IMR-90 (cell line): ENCODE measurements at regions not wholly inside any gene's neighbourhood (a gene's known extent, or its start where the extent isn't known, plus 50 kb on each side); places are given as distances from the start of the nearest gene placed in this dataset.

Experiments used
- ATAC-seq: fragments of 200-7000 bp; cut with Tn5 transposase; 2 replicates; pipeline ENCODE4 v1.9.1; 2020; ENCODE audit warnings: low read depth, mild to moderate bottlenecking, moderate library complexity
- BruUV-seq: library from RNA; stranded (reverse); fragments of 400-500 nt; replicated peaks from 2 replicates; lab custom pipeline; 2021; lab: Mats Ljungman, UMichigan
- CTCF ChIA-PET: fragments of 300-600 bp; formaldehyde crosslinking; extraction: SDS; loops from one replicate; lab custom pipeline; 2021; ENCODE audit warnings: antibody characterized with exemption; lab: Yijun Ruan, JAX
- POLR2A ChIA-PET: fragments of 300-600 bp; sonication (Branson Sonifier 250); formaldehyde crosslinking; loops from one replicate; lab custom pipeline; 2022; ENCODE audit warnings: antibody characterized with exemption; ENCODE audit not compliant: unreplicated experiment; lab: Charles Lee
- DNase-seq: peaks from one replicate; pipeline ENCODE4 v3.0.0; 2013
- H2AFZ ChIP-seq: replicated peaks from 2 replicates; pipeline ENCODE3; 2013; ENCODE audit warnings: low read length, mild to moderate bottlenecking; ENCODE audit not compliant: poor library complexity
- H2AK5ac ChIP-seq: 2 replicates; pipeline ENCODE4 v1.6.1; 2013; ENCODE audit warnings: low read depth, low read length, inconsistent platforms
- H2AK9ac ChIP-seq: replicated peaks from 2 replicates; pipeline ENCODE3; 2013; ENCODE audit warnings: mild to moderate bottlenecking, low read depth, low read length, moderate library complexity; ENCODE audit not compliant: poor library complexity
- H2BK120ac ChIP-seq: 2 replicates; pipeline ENCODE4 v1.6.1; 2013; ENCODE audit warnings: low read depth, low read length, inconsistent platforms
- H2BK15ac ChIP-seq: 3 replicates; pipeline ENCODE4 v1.6.1; 2013; ENCODE audit warnings: low read depth, low read length, inconsistent platforms
- H2BK20ac ChIP-seq: 2 replicates; pipeline ENCODE4 v1.6.1; 2013; ENCODE audit warnings: low read depth, mild to moderate bottlenecking, inconsistent platforms, low read length, moderate library complexity
- H2BK5ac ChIP-seq: 2 replicates; pipeline ENCODE4 v1.6.1; 2013; ENCODE audit warnings: mild to moderate bottlenecking, low read depth, low read length, inconsistent platforms; ENCODE audit not compliant: poor library complexity, severe bottlenecking
- H3K14ac ChIP-seq: replicated peaks from 2 replicates; pipeline ENCODE4 v1.6.1; 2013; ENCODE audit warnings: low read depth, low read length, inconsistent platforms
- H3K18ac ChIP-seq: 2 replicates; pipeline ENCODE4 v1.6.1; 2013; ENCODE audit warnings: low read depth, low read length, control low read depth
- H3K23ac ChIP-seq: 2 replicates; pipeline ENCODE4 v1.6.1; 2013; ENCODE audit warnings: low read depth, low read length, inconsistent platforms
- H3K27ac ChIP-seq: 2 replicates; pipeline ENCODE4 v1.5.1; 2013; ENCODE audit warnings: mild to moderate bottlenecking, control low read depth, low read length; ENCODE audit not compliant: insufficient read depth
- H3K27me3 ChIP-seq: 2 replicates; pipeline ENCODE4 v1.6.1; 2013; ENCODE audit warnings: low read length; ENCODE audit not compliant: control insufficient read depth, insufficient read depth
- H3K36me3 ChIP-seq: 2 replicates; pipeline ENCODE4 v1.6.1; 2013; ENCODE audit warnings: low read length, mixed read lengths; ENCODE audit not compliant: control insufficient read depth, insufficient read depth
- H3K4ac ChIP-seq: 2 replicates; pipeline ENCODE4 v1.6.1; 2013; ENCODE audit warnings: low read depth, low read length, inconsistent platforms
- H3K4me1 ChIP-seq: 2 replicates; pipeline ENCODE4 v1.6.1; 2013; ENCODE audit warnings: low read length, mixed read lengths; ENCODE audit not compliant: control insufficient read depth, insufficient read depth
- H3K4me2 ChIP-seq: 2 replicates; pipeline ENCODE4 v1.6.1; 2013; ENCODE audit warnings: low read depth, mild to moderate bottlenecking, control low read depth, low read length, moderate library complexity
- H3K4me3 ChIP-seq: 2 replicates; pipeline ENCODE4 v1.5.1; 2013; ENCODE audit warnings: low read depth, mild to moderate bottlenecking, control low read depth, low read length, moderate library complexity; ENCODE audit not compliant: insufficient read depth
- H3K56ac ChIP-seq: 2 replicates; pipeline ENCODE4 v1.6.1; 2013; ENCODE audit warnings: low read length, inconsistent platforms; ENCODE audit not compliant: insufficient read depth; ENCODE audit errors: extremely low read depth
- H3K79me1 ChIP-seq, 2 experiments: 2 replicates each; pipeline ENCODE4 v1.6.1; 2013; ENCODE audit warnings: low read length in 2 of 2, inconsistent platforms in 1 of 2, low read depth in 1 of 2
- H3K9ac ChIP-seq: 2 replicates; pipeline ENCODE4 v1.6.1; 2013; ENCODE audit warnings: low read depth, low read length, control low read depth
- H3K9me1 ChIP-seq: 2 replicates; pipeline ENCODE4 v1.6.1; 2013; ENCODE audit warnings: low read length, inconsistent platforms; ENCODE audit not compliant: insufficient read depth
- H3K9me3 ChIP-seq: 2 replicates; pipeline ENCODE4 v1.6.1; 2013; ENCODE audit warnings: low read length; ENCODE audit not compliant: control insufficient read depth, insufficient read depth
- H4K20me1 ChIP-seq: 2 replicates; pipeline ENCODE4 v1.6.1; 2013; ENCODE audit warnings: low read length, inconsistent platforms; ENCODE audit not compliant: insufficient read depth
- H4K5ac ChIP-seq: 2 replicates; pipeline ENCODE4 v1.6.1; 2013; ENCODE audit warnings: mild to moderate bottlenecking, low read depth, low read length, control low read depth
- H4K8ac ChIP-seq, 2 experiments: 2 replicates each; pipeline ENCODE4 v1.6.1; 2013; ENCODE audit warnings: low read depth in 2 of 2, low read length in 2 of 2, control low read depth in 1 of 2, inconsistent platforms in 1 of 2
- H4K91ac ChIP-seq: 2 replicates; pipeline ENCODE4 v1.6.1; 2013; ENCODE audit warnings: low read depth, low read length, inconsistent platforms; ENCODE audit not compliant: insufficient read depth
- FOS ChIP-seq: fragments of 150-350 bp; IDR thresholded peaks from 2 replicates; pipeline ENCODE4 v1.6.1; 2016; ENCODE audit warnings: low read depth, low read length
- MAZ ChIP-seq: IDR thresholded peaks from 2 replicates; pipeline ENCODE4 v1.6.1; 2012; ENCODE audit warnings: low read depth, mild to moderate bottlenecking, low read length, improper control_type of control experiment, moderate library complexity, borderline replicate concordance
- WGBS, 2 experiments: methylation state at CpG; one replicate each; pipeline versions ENCODE4 v1.1.5 to v1.1.7; 2013; ENCODE audit warnings: missing lambda C conversion rate in 2 of 2; ENCODE audit not compliant: insufficient read length in 1 of 2; ENCODE audit errors: extremely low coverage in 2 of 2; 5-methylcytosine and 5-hydroxymethylcytosine counted together
- dilution Hi-C: fragments of 300-500 bp; cut with HindIII; formaldehyde crosslinking; loops from one replicate; pipeline ENCODE4 v1.14.3; 2018; ENCODE audit warnings: low sequenced_read_pairs; ENCODE audit not compliant: unreplicated experiment
- in situ Hi-C: fragments of 300-500 bp; cut with MboI; formaldehyde crosslinking; loops from 3 replicates; pipeline ENCODE4 v1.14.3; 2019; ENCODE audit warnings: low sequenced_read_pairs, inconsistent platforms, mixed read lengths
- intact Hi-C: fragments of 100-400 bp; cut with micrococcal nuclease; formaldehyde crosslinking; loops from 2 replicates; pipeline ENCODE4 v1.10.0; 2022
- TF ChIP-seq, protein P1 (sequence below): fragments of 150-350 bp; IDR thresholded peaks from 2 replicates; pipeline ENCODE4 v1.6.1; 2017; ENCODE audit warnings: mild to moderate bottlenecking, antibody characterized with exemption, low read length, low read depth

DNA sequence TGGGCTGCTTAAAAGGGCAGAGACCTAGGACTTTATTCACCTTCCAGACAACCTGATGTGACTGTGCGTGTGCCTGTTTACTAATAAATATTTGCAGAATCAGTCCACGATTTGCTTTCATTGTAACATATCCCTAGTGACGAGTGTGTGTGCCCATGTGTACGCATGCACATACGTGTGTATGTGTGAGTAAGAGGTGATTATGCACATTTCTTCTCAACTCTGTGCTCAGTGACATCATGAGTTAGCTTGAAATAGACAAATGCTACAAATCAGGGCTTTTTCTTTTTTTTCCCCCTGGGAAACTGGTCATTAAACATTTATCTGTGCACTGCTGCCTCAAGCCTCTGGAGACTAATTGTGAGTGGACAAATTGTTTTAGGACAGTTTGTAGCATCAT lies 242.6 kb upstream of the SOX4 start:
- Histone ChIP-seq H2BK120ac (no peak overlapping the region), H3K4ac (no peak overlapping the region), H3K27me3 (no peaks in the 10 kb centered on the region), H3K23ac (no peak overlapping the region), H2AFZ (no peak overlapping the region), H2AK9ac (no peak overlapping the region), H3K79me1 (no peaks in the 10 kb centered on the region), H4K20me1 (no peaks in the 10 kb centered on the region), H2BK15ac (no peak overlapping the region), H3K27ac (no peak overlapping the region), H3K36me3 (no peaks in the 10 kb centered on the region), H3K9me3 (no peaks in the 10 kb centered on the region), H3K56ac (no peak overlapping the region), H4K91ac (no peak overlapping the region), H3K18ac (no peak overlapping the region), H4K5ac (no peak overlapping the region), H2BK20ac (no peak overlapping the region), H4K8ac (no peak overlapping the region), H3K14ac (no peak overlapping the region), H3K9me1 (0 out of 2 replicates have a peak, but pooled peaks cover 2% of the 10 kb centered on the region), H2AK5ac (no peak overlapping the region), H3K4me3 (no peak overlapping the region), H3K9ac (no peak overlapping the region), H3K4me2 (no peak overlapping the region), H3K4me1 (peaks cover 3% of the 10 kb centered on the region; the same call in 1 of the 2 replicates), H2BK5ac (no peak overlapping the region)
- POLR2A ChIA-PET, result no interaction called here
- no TSS peak for BruUV-seq
- TF ChIP-seq MAZ (no peak), FOS (no peak)
- TF ChIP-seq, protein P1, sequence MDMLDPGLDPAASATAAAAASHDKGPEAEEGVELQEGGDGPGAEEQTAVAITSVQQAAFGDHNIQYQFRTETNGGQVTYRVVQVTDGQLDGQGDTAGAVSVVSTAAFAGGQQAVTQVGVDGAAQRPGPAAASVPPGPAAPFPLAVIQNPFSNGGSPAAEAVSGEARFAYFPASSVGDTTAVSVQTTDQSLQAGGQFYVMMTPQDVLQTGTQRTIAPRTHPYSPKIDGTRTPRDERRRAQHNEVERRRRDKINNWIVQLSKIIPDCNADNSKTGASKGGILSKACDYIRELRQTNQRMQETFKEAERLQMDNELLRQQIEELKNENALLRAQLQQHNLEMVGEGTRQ, result no peak
- DNase-seq (no peak), ATAC-seq (no peak)
- dilution Hi-C loops, result no loop called here
- intact Hi-C loops, result no loop called here
- CTCF ChIA-PET, result no interaction called here
- no CpG with 5 or more reads among the region's 5 CpGs for WGBS, 2 experiments
- in situ Hi-C loops, result no loop called here
